GM18499 (cell line): ENCODE measurements at regions not wholly inside any gene's neighbourhood (a gene's known extent, or its start where the extent isn't known, plus 50 kb on each side); places are given as distances from the start of the nearest gene placed in this dataset.

Experiments used
- ATAC-seq: cut with Tn5 transposase; IDR thresholded peaks from one replicate; pipeline ENCODE4 v1.9.1; 2021; ENCODE audit warnings: moderate number of reproducible peaks; ENCODE audit not compliant: insufficient read depth, unreplicated experiment

DNA sequence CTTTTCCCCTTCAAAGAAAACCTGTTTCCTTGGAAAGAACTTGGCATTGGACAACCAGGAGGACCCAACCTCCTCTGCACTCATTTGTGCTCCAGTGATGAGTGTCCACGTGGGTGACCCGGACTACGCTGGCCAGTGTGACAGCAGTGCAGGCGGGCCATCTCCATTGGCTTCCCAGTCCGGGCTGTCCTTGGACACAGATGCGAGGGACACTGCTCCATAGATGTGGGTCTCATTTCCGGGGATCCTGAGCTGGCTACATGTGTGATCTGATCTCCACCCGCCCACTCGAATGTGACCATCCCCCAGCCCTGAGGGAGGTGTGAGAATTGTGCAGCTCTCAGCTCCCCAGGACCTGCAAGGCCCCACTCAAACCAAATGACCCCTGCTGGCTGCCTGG lies 836.6 kb upstream of the TMEM132C start:
- no peak for ATAC-seq

- no peak for ATAC-seq
Observed at GRCh38 chr12:127431177-127431576, 835.8 kb upstream of the TMEM132C start.

DNA sequence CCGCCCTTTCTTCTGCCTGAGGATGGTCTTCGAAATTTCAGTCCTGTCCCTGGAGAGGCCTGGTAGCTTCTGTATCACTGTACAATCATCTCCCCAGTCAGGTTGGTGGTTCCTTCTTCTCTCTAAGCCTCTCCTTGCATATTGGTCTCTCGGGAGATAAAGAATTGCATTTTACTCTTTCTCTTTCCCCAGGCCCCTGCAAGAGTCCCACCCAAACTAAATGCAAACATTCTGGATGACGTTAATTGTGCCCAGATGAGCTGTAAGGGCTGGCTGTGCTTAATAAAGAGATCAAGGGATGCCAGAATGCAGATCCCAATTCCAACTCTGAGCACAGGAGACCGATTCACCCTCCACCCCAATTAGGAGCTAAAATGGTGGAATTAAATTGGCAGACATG lies 835.4 kb upstream of the TMEM132C start:
- ATAC-seq: no peak

DNA sequence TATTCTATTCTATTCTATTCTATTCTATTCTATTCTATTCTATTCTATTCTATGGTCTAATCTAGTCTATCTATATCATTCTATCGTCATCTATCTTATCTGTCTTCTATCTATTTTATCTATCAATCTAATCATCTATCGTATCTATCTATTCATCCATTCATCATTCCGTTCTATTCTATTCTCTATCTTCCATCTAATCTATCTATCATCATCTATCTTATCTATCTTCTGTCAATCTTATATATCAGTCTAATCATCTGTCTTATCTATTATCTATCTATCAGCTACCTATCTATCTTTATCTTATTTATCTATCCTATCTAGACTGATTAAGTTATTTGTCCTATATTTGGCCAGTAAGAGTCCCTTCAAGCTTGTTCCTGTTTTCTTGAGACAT lies 831.5 kb upstream of the TMEM132C start:
- no peak for ATAC-seq

- ATAC-seq: no peak
Observed at GRCh38 chr12:127438512-127439244, 828.3 kb upstream of the TMEM132C start.

- ATAC-seq: no peak
Observed at GRCh38 chr12:127445581-127446139, 821.3 kb upstream of the TMEM132C start.

GRCh38 chr12:127448906-127449305 lies 818.1 kb upstream of the TMEM132C start:
- no peak for ATAC-seq

DNA sequence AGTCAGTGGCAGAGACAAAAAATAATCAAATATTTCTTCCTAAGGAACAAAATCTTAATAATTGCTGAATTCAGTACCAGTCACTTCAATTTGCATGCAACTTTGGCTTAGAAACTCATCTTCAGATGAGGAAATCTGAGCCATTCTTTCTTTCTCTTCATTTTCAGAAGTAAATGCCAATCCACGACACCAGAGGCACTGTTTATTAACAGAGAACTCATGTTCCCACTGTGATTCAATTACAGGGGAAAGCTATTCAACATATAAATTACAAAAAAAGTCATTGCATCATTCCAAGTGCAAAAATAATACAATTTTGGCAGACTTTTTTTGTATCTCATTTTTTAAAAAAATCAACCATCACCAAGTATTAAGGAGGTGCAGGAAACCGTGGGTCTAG lies 816.1 kb upstream of the TMEM132C start:
- no peak for ATAC-seq

GRCh38 chr12:127455347-127456265 lies 811.4 kb upstream of the TMEM132C start:
- no peak for ATAC-seq

DNA sequence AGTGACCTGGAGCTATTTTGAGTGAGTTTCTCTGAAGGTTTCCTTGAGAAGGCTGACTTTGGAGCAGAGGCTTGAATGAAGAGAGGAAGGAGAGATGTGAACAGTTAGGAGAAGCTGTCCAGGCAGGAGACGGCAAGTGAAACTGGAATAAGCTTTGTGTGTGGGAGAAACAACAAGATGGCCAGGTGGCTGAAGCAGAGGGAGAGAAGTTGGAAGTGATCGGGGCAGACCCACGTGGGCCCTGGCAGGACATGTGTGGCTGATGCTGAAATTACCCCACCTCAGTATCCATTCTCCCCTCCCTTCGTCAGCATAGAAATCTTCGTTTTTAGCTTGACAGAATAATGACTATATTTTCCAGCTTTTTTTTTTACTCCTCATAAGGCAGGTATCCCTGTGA lies 809.2 kb upstream of the TMEM132C start:
- no peak for ATAC-seq

DNA sequence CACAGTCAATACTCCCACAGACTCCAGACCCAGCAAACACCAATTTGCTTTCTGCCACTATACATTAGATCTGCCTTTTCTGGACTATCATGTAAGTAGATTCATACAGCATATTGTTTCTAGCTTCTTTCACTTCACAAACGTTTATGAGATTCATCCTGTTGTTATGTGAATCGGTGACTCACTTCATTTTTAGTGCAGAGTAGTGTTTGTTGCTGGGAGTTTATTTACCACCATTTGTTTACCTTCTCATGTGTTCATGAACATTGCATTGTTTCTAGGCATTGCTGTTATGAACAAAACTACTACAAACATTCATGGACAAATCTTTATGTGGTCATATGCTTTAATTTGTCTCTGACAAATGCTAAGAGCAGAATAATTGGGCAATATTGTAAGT lies 807.8 kb upstream of the TMEM132C start:
- ATAC-seq: no peak

- no peak for ATAC-seq
Observed at GRCh38 chr12:127459687-127460086, 807.3 kb upstream of the TMEM132C start.

DNA sequence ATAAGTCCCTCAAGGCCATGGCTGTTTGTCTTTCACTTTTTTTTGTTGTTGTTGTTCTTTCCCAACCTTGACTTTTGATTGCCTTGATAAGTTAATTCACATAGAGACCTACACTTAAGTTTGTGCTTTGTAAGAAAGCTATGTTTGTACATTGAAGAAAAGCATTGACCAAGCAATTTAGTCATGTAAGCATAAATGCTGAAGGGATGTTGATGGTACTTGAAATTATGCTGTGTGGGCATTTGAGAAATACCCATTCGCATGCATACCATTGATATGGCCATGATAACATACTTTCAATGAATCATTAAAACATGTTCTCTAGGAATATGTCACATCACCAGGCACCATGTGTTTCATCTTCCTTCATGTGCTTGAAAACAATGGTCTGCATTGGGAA lies 803.7 kb upstream of the TMEM132C start:
- ATAC-seq: no peak

DNA sequence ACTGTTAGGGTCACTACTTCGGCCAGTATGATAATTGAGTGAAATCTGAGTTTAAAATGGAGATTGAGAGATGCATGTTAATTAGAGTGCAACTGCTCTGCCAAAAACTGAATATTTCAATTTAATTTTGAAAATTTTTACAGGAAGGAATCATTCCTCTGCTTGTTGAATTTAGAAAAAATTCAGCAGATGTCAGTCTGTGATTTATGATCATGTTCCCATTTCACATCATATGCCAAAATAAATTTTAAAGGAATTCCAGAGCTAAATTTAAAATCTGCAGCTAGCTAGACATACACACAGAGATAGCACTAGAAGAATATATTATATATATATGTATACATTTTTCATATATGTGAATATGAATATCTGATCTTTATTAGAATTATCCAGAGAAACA lies 797.6 kb upstream of the TMEM132C start:
- ATAC-seq: no peak

- no peak for ATAC-seq
Observed at GRCh38 chr12:127473766-127474165, 793.2 kb upstream of the TMEM132C start.

DNA sequence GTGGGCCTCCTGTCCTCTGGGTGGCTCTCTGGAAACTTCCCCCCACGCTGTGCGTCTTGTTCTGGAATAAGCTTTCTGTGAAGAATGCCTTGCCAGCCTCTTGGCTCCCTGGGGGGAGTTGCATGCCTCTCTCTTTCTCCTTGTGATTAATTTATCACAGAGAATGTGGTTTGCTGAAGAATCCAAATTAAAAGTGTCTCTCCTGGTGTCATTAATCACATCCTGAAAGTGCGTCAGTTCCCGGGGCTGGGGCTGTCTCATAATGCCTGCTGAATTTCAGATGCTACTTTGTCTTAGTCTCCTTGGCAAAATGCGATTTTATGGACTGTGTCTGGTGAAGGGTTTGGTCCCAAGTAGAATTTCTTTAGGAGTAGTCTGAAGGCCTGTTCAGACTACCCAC lies 787.7 kb upstream of the TMEM132C start:
- no peak for ATAC-seq

DNA sequence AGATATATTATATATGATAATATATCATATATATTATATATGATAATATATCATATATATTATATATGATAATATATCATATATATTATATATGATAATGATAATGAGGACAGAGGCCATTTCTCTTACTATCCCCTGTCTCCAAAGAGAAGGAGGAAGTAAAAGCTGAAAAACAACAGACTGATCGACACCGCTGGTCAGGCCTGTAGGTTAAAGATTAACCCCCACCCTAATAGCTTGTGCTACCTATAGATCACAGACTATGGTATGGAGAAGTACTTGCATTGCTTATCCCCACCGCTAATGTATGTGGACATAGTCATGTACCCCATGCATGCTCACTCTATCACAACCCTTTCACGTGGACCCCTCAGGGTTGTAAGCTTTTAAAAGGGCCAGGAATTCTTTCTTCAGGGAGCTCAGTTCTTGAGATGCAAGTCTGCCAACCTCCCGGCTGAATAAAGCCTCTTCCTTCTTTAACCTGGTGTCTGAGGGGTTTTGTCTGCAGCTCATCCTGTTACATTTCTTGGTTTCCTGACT lies 786.1 kb upstream of the TMEM132C start:
- ATAC-seq: no peak

DNA sequence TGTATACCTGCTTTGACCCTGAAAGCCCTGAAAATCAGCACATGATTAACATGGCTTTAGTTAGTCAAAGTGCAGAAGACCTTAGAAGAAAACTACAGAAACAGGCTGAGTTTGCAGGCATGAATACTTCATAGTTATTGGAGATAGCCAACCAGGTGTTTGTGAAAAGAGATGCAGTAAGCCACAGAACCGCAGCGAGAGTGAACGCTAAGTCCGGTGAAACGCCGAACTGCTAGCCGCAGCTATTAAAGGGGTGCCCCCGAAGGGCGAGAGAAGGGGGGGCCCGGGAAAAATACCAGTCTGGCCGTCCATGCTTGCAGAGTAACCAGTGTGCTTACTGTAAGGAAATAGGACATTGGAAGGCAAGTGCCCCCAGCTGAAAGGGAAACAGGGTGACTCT lies 784.0 kb upstream of the TMEM132C start:
- no peak for ATAC-seq

GRCh38 chr12:127485528-127485927 lies 781.4 kb upstream of the TMEM132C start:
- no peak for ATAC-seq

- ATAC-seq: no peak
Observed at GRCh38 chr12:127487031-127487430, 779.9 kb upstream of the TMEM132C start.

DNA sequence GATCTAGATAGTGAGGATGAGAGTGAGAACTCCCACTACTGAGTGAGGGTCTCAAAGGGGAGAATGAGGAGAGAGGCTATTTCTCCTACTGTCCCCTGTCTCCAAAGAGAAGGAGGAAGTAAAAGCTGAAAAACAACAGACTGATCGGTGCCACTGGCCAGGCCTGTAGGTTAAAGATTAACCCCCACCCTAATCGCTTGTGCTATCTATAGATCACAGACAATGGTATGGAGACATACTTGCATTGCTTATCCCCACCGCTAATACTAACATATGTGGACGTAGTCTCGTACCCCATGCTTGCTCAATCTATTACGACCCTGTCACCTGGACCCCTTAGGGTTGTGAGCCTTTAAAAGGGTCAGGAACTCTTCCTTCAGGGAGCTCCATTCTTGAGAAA lies 777.9 kb upstream of the TMEM132C start:
- no peak for ATAC-seq
